K562 (cell line): ENCODE measurements at regions not wholly inside any gene's neighbourhood (a gene's known extent, or its start where the extent isn't known, plus 50 kb on each side); places are given as distances from the start of the nearest gene placed in this dataset.

Experiments used
- ATAC-seq: fragments of 200-7000 bp; cut with Tn5 transposase; 3 replicates; pipeline ENCODE4 v1.9.1; 2020; ENCODE audit warnings: moderate library complexity
- BruUV-seq: library from RNA; stranded (reverse); fragments of 400-500 nt; replicated peaks from 2 replicates; lab custom pipeline; 2021; lab: Mats Ljungman, UMichigan
- CTCF ChIA-PET: fragments of 300-600 bp; formaldehyde crosslinking; extraction: SDS; loops from one replicate; lab custom pipeline; 2021; ENCODE audit warnings: low intra/inter-chr PET ratio; lab: Yijun Ruan, JAX
- POLR2A ChIA-PET: fragments of 300-600, 350-650 bp; sonication (Branson Sonifier 250); formaldehyde crosslinking; extraction: SDS; loops from one replicate; lab custom pipeline; 2021; ENCODE audit warnings: antibody characterized with exemption, inconsistent platforms; lab: Yijun Ruan, JAX
- DNase-seq, 4 experiments: peaks; one replicate each; pipeline versions ENCODE4 v3.0.0 to v3.0.0-alpha.2; 2011 to 2018; ENCODE audit warnings: low spot score in 3 of 4, mixed read lengths in 3 of 4; ENCODE audit errors: extremely low read depth in 1 of 4
- FAIRE-seq: peaks from 2 replicates; lab custom pipeline; 2011; peaks lifted over from hg19 to GRCh38; lab: Jason Lieb, UNC
- H2AFZ ChIP-seq: 2 replicates; pipeline ENCODE4 v1.6.0; 2011; ENCODE audit warnings: low read depth, low read length, control low read depth, inconsistent platforms
- H3K27ac ChIP-seq: fragments of 200-600 bp; 3 replicates; pipeline ENCODE4 v1.8.0; 2011; ENCODE audit warnings: low read depth, mild to moderate bottlenecking, control low read depth, inconsistent platforms, low read length, moderate library complexity, mixed read lengths; ENCODE audit errors: extremely low read depth
- H3K27me3 ChIP-seq, 2 experiments: fragments of 300-600 bp in 1 of 2; 2 replicates in 1 of 2; 3 replicates in 1 of 2; pipeline versions ENCODE4 v1.6.0 to v1.8.0; 2011; ENCODE audit warnings: inconsistent platforms in 2 of 2, low read length in 2 of 2, mild to moderate bottlenecking in 1 of 2, mixed read lengths in 1 of 2, moderate library complexity in 1 of 2; ENCODE audit not compliant: control insufficient read depth in 2 of 2, insufficient read depth in 2 of 2
- H3K36me3 ChIP-seq: fragments of 300-600 bp; 3 replicates; pipeline ENCODE4 v1.8.0; 2011; ENCODE audit warnings: mild to moderate bottlenecking, low read length, inconsistent platforms; ENCODE audit not compliant: control insufficient read depth, insufficient read depth
- H3K4me1 ChIP-seq, 2 experiments: fragments of 200-600 bp in 1 of 2; replicated peaks in 1 of 2; 2 replicates in 1 of 2; 3 replicates in 1 of 2; pipeline versions ENCODE4 v1.5.1 to v1.8.0; 2011; ENCODE audit warnings: inconsistent platforms in 2 of 2, low read length in 2 of 2, mild to moderate bottlenecking in 1 of 2, mixed read lengths in 1 of 2, moderate library complexity in 1 of 2; ENCODE audit not compliant: control insufficient read depth in 2 of 2, insufficient read depth in 2 of 2
- H3K4me2 ChIP-seq: 2 replicates; pipeline ENCODE4 v1.6.1; 2011; ENCODE audit warnings: low read length, control low read depth, inconsistent platforms, mixed read lengths; ENCODE audit not compliant: insufficient read depth
- H3K4me3 ChIP-seq: fragments of 200-600 bp; sonication (generic), shearing (Covaris generic); 2 replicates; pipeline ENCODE4 v1.5.1; 2016; ENCODE audit warnings: control low read depth, inconsistent platforms
- H3K79me2 ChIP-seq: fragments of 200-600 bp; 3 replicates; pipeline ENCODE4 v1.8.0; 2011; ENCODE audit warnings: low read length, inconsistent platforms; ENCODE audit not compliant: control insufficient read depth, insufficient read depth
- H3K9ac ChIP-seq, 2 experiments: 2 replicates each; pipeline versions ENCODE4 v1.6.0 to v1.6.1; 2011; ENCODE audit warnings: low read depth in 2 of 2, low read length in 2 of 2, control low read depth in 1 of 2, inconsistent platforms in 1 of 2, mild to moderate bottlenecking in 1 of 2, mixed read lengths in 1 of 2; ENCODE audit not compliant: insufficient read depth in 1 of 2
- H3K9me1 ChIP-seq: one replicate; pipeline ENCODE4 v1.6.0; 2011; ENCODE audit warnings: inconsistent platforms, mild to moderate bottlenecking, low read length, moderate library complexity; ENCODE audit not compliant: control insufficient read depth, insufficient read depth
- H3K9me3 ChIP-seq: replicated peaks from 2 replicates; pipeline ENCODE4 v1.5.1; 2011; ENCODE audit warnings: low read depth, low read length, inconsistent platforms; ENCODE audit not compliant: control insufficient read depth, insufficient read depth
- H4K20me1 ChIP-seq: replicated peaks from 2 replicates; pipeline ENCODE4 v1.6.1; 2011; ENCODE audit warnings: low read length, inconsistent platforms, mixed read lengths; ENCODE audit not compliant: control insufficient read depth, insufficient read depth
- DPF2 ChIP-seq: fragments of 450-650 bp; IDR thresholded peaks from 2 replicates; pipeline ENCODE4 v1.6.1; 2016
- HDAC6 ChIP-seq: IDR thresholded peaks from 2 replicates; pipeline ENCODE4 v1.6.1; 2012; ENCODE audit warnings: low read depth, mild to moderate bottlenecking, control low read depth, inconsistent platforms, low read length, moderate library complexity
- HEY1 ChIP-seq: fragments of 250-450 bp; sonication (Bioruptor Pico); IDR thresholded peaks from 2 replicates; pipeline ENCODE4 v1.5.0; 2020; ENCODE audit warnings: mild to moderate bottlenecking, moderate library complexity, borderline replicate concordance
- LARP7 ChIP-seq: fragments of 450-650 bp; IDR thresholded peaks from 2 replicates; pipeline ENCODE4 v1.6.1; 2016
- MLX ChIP-seq, 2 experiments: fragments of 450-650 bp in 1 of 2; sonication (generic) in 1 of 2; formaldehyde crosslinking; conservative IDR thresholded peaks; 2 replicates each; pipeline versions ENCODE4 v1.4.0 to v1.8.1; 2020 to 2022; ENCODE audit warnings: mild to moderate bottlenecking in 1 of 2, missing genetic modification reagents in 1 of 2
- NKRF ChIP-seq: fragments of 450-650 bp; IDR thresholded peaks from 2 replicates; pipeline ENCODE4 v1.6.1; 2016; ENCODE audit warnings: borderline replicate concordance
- NR3C1 ChIP-seq: sonication (generic); formaldehyde crosslinking; IDR thresholded peaks from 2 replicates; pipeline ENCODE4 v1.8.1; 2022; ENCODE audit warnings: missing genetic modification reagents
- PHF20 ChIP-seq: fragments of 450-650 bp; IDR thresholded peaks from 2 replicates; pipeline ENCODE4 v1.6.1; 2018; ENCODE audit not compliant: partially characterized antibody
- SUPT5H ChIP-seq: fragments of 450-650 bp; IDR thresholded peaks from 2 replicates; pipeline ENCODE4 v1.6.1; 2016
- ZNF140 ChIP-seq: fragments of 250-450 bp; sonication (Bioruptor Pico); IDR thresholded peaks from 2 replicates; pipeline ENCODE4 v1.8.0; 2021; ENCODE audit warnings: moderate library complexity, mild to moderate bottlenecking, inconsistent platforms
- ZNF174 ChIP-seq: fragments of 250-450 bp; sonication (Bioruptor Pico); IDR thresholded peaks from 2 replicates; pipeline ENCODE4 v1.4.0; 2020; ENCODE audit warnings: mild to moderate bottlenecking
- ZNF274 ChIP-seq: IDR thresholded peaks from 2 replicates; pipeline ENCODE4 v1.6.1; 2011; ENCODE audit warnings: low read depth, mild to moderate bottlenecking, low read length, moderate library complexity, borderline replicate concordance
- WGBS: fragments of 100-300 bp; shearing (Covaris generic); methylation state at CpG from one replicate; pipeline ENCODE4 v1.1.6; 2016; ENCODE audit warnings: low coverage, mixed read lengths; ENCODE audit not compliant: insufficient coverage; ENCODE audit errors: missing lambda C conversion rate; 5-methylcytosine and 5-hydroxymethylcytosine counted together
- in situ Hi-C: fragments of 300-500 bp; cut with MboI; formaldehyde crosslinking; loops from 4 replicates; pipeline ENCODE4 v1.15.0; 2018; ENCODE audit warnings: inconsistent platforms, mixed read lengths
- intact Hi-C: fragments of 100-400 bp; cut with micrococcal nuclease; formaldehyde crosslinking; loops from 2 replicates; pipeline ENCODE4 v1.14.2; 2022

GRCh38 chr3:36060950-36061349 lies 319.4 kb upstream of the STAC start:
- WGBS, result 2% methylated on average over 5 of the region's 5 CpGs
- in situ Hi-C loops, result no loop called here

More at GRCh38 chr3:36060950-36061349, 319.4 kb upstream of the STAC start:
- no peaks in the 10 kb centered on the region for H3K9me1 ChIP-seq
- H3K27me3 ChIP-seq, result no peaks in the 10 kb centered on the region
- no TSS peak for BruUV-seq
- no peak overlapping the region for H2AFZ ChIP-seq
- H3K4me1 ChIP-seq, result no peaks in the 10 kb centered on the region
- DNase-seq (no peak), FAIRE-seq (no peak), ATAC-seq (no peak)
- H3K9ac ChIP-seq, result no peak overlapping the region
- no peaks in the 10 kb centered on the region for H3K79me2 ChIP-seq
- no peak for TF ChIP-seq NR3C1 (CRISPR knock-in tag)
- no peak for TF ChIP-seq SUPT5H
- no peak for TF ChIP-seq LARP7
- TF ChIP-seq HEY1, result no peak
- TF ChIP-seq MLX (CRISPR knock-in tag; conservative IDR thresholded peaks at IDR 0.05), result no peak
- no peak for TF ChIP-seq HDAC6
- no peak for TF ChIP-seq ZNF174 (CRISPR knock-in tag)
- TF ChIP-seq NKRF, result no peak
- TF ChIP-seq ZNF140 (CRISPR knock-in tag), result no peak
- no peak for TF ChIP-seq ZNF274
- no peak for TF ChIP-seq PHF20
- no peak for TF ChIP-seq DPF2
- POLR2A ChIA-PET, result no interaction called here
- H3K36me3 ChIP-seq, result no peaks in the 10 kb centered on the region
- CTCF ChIA-PET, result no interaction called here
- no peak overlapping the region for H3K4me3 ChIP-seq
- no peaks in the 10 kb centered on the region for H3K9me3 ChIP-seq
- intact Hi-C loops, result no loop called here
- no peaks in the 10 kb centered on the region for H4K20me1 ChIP-seq
- H3K4me2 ChIP-seq, result no peak overlapping the region
- H3K27ac ChIP-seq, result no peak overlapping the region
